HCEC 1CT (cell line): ENCODE measurements at regions not wholly inside any gene's neighbourhood (a gene's known extent, or its start where the extent isn't known, plus 50 kb on each side); places are given as distances from the start of the nearest gene placed in this dataset.
"Not testable (repeated sequence)": the region's sequence is repeated elsewhere in the genome, so short reads cannot be mapped to it uniquely, and the experiment has no call there.

Experiments
- DNase-seq: peaks from one replicate; pipeline ENCODE4 v3.0.0-alpha.2; 2017

- no peak for DNase-seq
These were observed 842.5 kb downstream of the REEP3 start for GRCh38 chr10:64363687-64364086.

DNA sequence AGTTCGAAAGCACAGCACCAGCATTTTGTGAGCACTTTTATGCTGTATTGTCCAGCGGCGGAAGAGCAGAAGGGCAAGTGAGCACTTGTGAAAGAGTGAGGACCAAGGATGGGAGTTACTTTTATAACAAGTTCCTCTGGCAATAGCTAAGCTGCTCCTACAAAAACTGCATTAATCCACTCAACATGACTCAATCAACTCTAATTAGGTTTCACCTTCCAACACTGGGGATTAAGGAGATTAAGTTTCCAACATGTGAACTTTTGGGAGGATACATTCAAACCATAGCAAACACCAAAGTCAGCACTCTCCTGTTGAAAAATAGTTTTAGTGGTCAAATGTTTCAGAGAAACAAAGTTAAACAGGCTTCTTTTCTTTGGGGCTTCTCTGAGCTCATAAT is 844.5 kb downstream of the REEP3 start:
- DNase-seq, result no peak

DNA sequence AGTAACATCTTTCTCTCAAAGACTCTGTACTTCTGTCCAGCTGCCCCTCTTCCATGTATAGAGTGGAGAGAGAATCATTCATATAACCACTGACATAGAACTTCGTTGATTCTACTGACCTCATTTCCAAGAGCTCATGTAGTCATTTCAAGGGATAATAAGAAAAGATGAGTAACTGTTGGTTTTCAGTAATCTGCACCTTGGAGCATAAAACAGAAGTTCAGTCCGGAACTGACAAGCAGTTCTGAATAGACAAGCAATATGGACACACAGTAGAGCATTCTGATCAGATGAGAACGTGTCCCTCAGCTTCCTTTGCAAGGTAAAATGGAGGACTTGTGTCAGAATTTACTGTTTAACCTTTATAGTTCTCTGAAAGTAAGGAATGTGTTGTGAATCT is 847.1 kb downstream of the REEP3 start:
- DNase-seq, result no peak

- DNase-seq, result no peak
These were observed 848.9 kb downstream of the REEP3 start for GRCh38 chr10:64369885-64370773.

GRCh38 chr10:64374346-64374745 is 853.1 kb downstream of the REEP3 start:
- no peak for DNase-seq

DNA sequence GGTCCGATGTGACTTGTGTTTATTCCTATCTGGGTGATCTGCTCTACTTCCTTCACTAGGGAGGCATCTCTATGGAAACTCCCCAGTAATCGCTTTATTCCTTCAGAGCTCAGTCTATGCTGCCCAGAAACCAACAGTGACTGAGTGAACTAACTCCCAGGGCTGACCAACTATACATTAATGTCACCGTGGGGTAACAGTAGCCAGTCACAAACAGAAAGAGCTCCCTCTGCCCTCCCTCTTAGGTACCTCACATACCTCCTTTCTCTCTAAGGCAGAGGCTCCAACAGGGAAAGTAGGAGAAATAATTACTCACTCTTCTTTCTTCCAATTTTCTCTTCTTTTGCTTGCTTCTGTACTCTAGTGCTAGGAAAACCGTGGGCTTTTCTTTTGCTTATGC is 855.0 kb downstream of the REEP3 start:
- no peak for DNase-seq

DNA sequence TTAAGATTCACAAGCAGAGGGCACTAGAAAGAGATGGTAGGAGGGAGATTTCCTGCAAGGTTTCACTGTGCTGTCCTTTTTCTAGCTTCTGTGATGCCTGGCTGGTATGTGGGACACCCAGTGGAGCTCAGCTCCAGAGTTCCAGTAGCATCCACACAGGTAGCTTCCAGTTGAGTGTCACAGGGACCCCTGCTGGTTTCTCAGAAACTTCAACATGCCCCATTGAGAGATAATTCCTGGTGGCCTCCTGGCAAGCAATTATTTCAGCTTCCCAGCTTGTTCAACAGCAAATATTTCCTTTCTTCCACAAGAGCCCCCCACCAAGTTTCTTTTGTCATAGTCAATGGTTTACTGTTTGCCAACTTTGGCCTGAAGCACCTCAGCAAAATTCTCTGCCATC is 858.7 kb downstream of the REEP3 start:
- no peak for DNase-seq

DNA sequence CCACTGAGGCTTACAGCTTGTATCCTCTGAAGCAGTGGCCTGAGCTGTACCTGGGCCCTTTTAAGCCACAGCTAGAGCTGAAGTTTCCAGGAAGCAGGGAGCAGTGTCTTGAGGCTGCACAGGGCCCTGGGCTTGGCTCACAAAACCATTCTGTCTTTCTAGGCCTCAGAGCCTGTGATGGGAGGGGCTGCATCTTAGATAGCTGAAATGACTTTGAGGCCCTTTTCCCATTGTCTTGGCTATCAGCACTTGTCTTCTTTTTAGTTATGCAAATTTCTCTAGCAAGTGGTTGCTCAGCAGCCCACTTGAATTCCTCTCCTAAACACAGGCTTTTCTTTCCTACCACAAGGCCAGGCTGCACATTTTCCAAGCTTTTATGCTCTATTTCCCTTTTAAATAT is 864.2 kb downstream of the REEP3 start:
- no peak for DNase-seq

- DNase-seq, result no peak
These were observed 873.5 kb downstream of the REEP3 start for GRCh38 chr10:64394744-64395143.

DNA sequence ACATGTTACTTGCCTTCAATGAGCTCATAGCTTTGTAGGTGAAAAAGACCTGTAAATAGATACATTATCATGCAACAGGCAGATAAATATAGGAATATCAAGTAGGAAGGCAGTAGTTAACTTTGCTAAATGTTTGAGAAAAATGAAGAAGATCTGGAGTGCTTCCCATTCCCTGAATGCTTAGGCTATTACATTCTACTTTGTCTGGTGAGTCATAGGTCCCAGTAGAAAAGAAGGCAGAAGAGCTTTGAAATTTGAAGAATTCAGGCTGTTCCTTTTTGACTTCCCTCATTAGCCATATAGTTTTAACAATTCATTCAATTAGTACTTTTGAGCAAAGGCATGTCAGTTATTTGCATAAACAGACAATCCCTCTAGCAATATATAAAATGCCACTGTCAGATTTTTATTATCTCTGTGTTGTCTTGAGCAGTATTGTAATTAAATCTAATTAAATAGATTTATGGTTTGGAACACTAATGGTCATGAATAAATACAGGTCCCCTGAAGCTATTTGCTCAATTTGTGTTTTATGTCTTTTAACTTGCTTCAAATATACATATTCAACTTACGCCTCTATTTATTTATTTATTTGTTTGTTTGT is 875.0 kb downstream of the REEP3 start:
- DNase-seq, result no peak

- DNase-seq, result no peak
These were observed 875.9 kb downstream of the REEP3 start for GRCh38 chr10:64397125-64397524.

DNA sequence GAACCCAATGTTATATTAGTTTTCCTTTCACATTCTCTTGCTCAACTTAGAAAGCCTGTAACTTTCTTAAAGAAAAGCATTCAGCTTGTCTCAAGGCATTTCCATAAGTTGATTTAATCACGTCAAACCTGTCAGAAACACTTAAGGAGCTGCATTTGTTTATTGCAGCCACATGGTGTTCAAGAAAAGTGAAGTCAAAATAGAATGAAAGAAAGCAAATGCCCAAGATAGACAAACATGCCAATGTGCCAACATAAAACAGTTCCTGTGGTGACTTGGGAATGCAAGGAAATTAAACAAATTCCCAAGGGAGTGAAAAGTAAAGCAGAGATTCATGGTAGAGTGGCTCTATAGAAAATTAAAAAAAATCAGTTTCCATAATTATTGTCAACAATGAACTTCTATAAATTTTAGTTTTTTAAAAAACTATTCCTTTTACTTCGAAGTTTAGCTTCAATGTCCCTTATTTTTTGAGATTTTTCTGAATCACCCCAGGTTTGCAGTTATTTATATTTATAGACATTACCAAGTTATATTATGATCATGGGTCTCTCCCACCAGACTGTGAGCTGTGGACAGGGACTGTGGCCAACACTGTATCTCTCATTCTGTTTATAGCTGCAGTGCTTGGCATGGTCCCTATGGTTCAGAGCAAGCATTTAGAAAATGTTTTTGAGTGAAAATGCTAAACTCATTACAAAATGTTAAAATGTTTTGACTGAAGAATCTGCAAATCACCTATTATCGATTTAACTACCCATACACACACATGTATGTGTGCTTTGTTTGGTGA is 887.4 kb downstream of the REEP3 start:
- no peak for DNase-seq

GRCh38 chr10:64409349-64409748 is 888.1 kb downstream of the REEP3 start:
- no peak for DNase-seq

- DNase-seq, result no peak
These were observed 894.8 kb downstream of the REEP3 start for GRCh38 chr10:64416011-64416410.

- DNase-seq, result no peak
These were observed 898.3 kb downstream of the REEP3 start for GRCh38 chr10:64419461-64419860.

- DNase-seq, result no peak
These were observed 905.5 kb downstream of the REEP3 start for GRCh38 chr10:64426745-64427144.

DNA sequence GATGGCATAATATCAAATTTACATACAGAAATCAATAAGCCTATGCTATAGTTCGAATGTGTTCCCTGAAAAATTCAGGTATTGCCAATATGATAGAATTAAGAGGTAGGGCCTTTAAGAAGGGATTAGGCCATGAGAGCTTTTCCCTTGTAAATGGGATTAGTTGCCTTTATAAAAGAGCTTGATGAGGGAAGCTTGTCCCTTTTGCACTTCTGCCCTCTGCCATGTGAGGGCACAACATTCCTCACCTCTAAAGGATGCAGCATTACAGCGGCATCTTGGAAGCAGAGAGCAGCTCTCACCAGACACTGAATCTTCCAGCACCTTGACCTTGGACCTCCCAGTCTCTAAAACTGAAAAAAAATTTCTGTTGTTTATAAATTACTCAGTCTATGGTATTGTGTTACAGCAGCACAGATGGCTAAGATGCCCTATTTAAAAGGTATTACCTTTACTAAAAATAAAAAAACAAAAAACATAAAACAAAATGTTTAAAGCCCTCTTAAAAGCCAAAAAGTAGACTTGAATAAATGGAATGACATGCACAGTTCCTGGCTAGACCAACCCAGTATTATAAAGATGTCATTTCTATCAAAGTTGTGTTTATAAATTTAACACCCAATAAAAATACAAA is 909.6 kb downstream of the REEP3 start:
- no peak for DNase-seq

DNA sequence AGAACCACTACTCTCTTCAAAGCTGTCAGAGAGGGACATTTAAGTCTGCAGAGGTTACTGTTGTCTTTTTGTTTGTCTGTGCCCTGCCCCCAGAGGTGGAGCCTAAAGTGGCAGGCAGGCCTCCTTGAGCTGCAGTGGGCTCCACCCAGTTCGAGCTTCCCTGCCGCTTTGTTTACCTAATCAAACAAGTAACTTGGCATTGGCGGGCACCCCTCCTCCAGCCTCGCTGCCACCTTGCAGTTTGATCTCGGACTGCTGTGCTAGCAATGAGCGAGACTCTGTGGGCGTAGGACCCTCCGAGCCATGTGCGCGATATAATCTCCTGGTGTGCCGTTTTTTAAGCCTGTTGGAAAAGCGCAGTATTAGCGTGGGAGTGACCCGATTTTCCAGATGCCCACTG is 920.7 kb downstream of the REEP3 start:
- not testable (repeated sequence) for DNase-seq

- no peak for DNase-seq
These were observed 923.0 kb downstream of the REEP3 start for GRCh38 chr10:64444163-64444562.

GRCh38 chr10:64444564-64444963 is 923.4 kb downstream of the REEP3 start:
- no peak for DNase-seq

DNA sequence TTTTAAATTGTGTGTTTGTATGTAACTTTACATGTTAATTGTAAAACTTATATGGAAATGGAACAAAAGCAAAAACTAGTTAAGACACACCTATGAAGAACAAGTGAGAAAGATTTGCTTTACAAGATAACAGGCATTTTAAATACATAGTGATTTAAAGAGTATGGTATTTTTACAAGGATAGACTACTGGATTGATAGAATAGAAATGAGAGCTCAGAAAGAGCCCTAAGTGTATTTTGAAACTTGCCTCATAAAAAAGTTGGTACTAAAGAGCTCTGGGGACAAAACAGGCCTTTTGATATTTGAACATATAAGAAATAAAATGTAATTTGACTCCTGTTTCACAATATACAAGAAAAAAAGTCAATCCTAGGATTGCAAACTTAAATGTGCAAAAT is 928.4 kb downstream of the REEP3 start:
- DNase-seq, result no peak

- no peak for DNase-seq
These were observed 929.1 kb downstream of the REEP3 start for GRCh38 chr10:64450312-64450711.

DNA sequence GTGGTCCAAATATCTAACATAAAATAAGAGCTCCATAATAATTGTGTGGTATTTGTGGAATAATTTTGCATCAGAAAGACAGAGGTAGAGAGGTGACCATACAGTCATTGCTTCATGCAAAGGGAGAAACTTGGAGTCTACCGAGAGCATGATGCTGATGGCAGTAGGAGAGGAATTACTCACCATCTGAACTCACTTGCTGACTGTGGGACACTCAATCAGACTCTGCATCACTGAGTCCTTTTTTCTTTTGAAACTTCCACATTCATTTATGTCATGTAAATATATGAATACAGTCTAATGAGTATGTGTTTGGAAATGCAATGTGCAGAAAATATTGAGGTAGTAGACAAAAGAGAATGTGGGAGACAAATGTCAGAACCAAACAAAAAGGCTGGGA is 933.8 kb downstream of the REEP3 start:
- DNase-seq, result no peak
